NK-92 treated with Interleukin-12 subunit alpha and Interleukin-12 subunit beta, amount 100 ng/mL, for 24 hours (cell line): ENCODE measurements at regions not wholly inside any gene's neighbourhood (a gene's known extent, or its start where the extent isn't known, plus 50 kb on each side); places are given as distances from the start of the nearest gene placed in this dataset.

Source experiments
- DNase-seq: peaks from one replicate; lab custom pipeline; 2025; lab: John Stamatoyannopoulos, UW

GRCh38 chr10:126783806-126784557 is 113.5 kb upstream of the C10orf90 start:
- DNase-seq, result no peak

GRCh38 chr10:126787201-126787600 is 116.7 kb upstream of the C10orf90 start:
- DNase-seq, result no peak

GRCh38 chr10:126795318-126795717 is 109.9 kb upstream of the DOCK1 start:
- no peak for DNase-seq

- no peak for DNase-seq
Measured at GRCh38 chr10:126798649-126799048, 106.6 kb upstream of the DOCK1 start.

GRCh38 chr10:126803394-126803793 is 101.8 kb upstream of the DOCK1 start:
- no peak for DNase-seq

- no peak for DNase-seq
Measured at GRCh38 chr10:126804396-126804795, 100.8 kb upstream of the DOCK1 start.

- no peak for DNase-seq
Measured at GRCh38 chr10:126806498-126806897, 98.7 kb upstream of the DOCK1 start.

- no peak for DNase-seq
Measured at GRCh38 chr10:126806991-126807702, 98.1 kb upstream of the DOCK1 start.

GRCh38 chr10:126808103-126808502 is 97.1 kb upstream of the DOCK1 start:
- no peak for DNase-seq

GRCh38 chr10:126813432-126813831 is 91.8 kb upstream of the DOCK1 start:
- no peak for DNase-seq

- no peak for DNase-seq
Measured at GRCh38 chr10:126833542-126833941, 71.7 kb upstream of the DOCK1 start.

GRCh38 chr10:126836009-126836408 is 69.2 kb upstream of the DOCK1 start:
- DNase-seq, result no peak

- no peak for DNase-seq
Measured at GRCh38 chr10:126838316-126838715, 66.9 kb upstream of the DOCK1 start.

GRCh38 chr10:126839094-126839761 is 66.0 kb upstream of the DOCK1 start:
- no peak for DNase-seq

GRCh38 chr10:126840576-126841135 is 64.6 kb upstream of the DOCK1 start:
- no peak for DNase-seq

GRCh38 chr10:126841341-126841895 is 63.8 kb upstream of the DOCK1 start:
- no peak for DNase-seq

- no peak for DNase-seq
Measured at GRCh38 chr10:126842356-126842755, 62.9 kb upstream of the DOCK1 start.

- no peak for DNase-seq
Measured at GRCh38 chr10:126842836-126843235, 62.4 kb upstream of the DOCK1 start.

GRCh38 chr10:126843299-126843934 is 61.8 kb upstream of the DOCK1 start:
- DNase-seq, result no peak

GRCh38 chr10:126844406-126844805 is 60.8 kb upstream of the DOCK1 start:
- no peak for DNase-seq

GRCh38 chr10:126846469-126846868 is 58.8 kb upstream of the DOCK1 start:
- no peak for DNase-seq

- no peak for DNase-seq
Measured at GRCh38 chr10:126846959-126847358, 58.3 kb upstream of the DOCK1 start.
